Inflammatory macrophage treated with lipopolysaccharide for 1 hour (primary cell): ENCODE measurements at regions not wholly inside any gene's neighbourhood (a gene's known extent, or its start where the extent isn't known, plus 50 kb on each side); places are given as distances from the start of the nearest gene placed in this dataset.

Experiments
- DNase-seq, 2 donors: peaks; one replicate each; pipeline ENCODE4 v3.0.0-alpha.2; 2020 to 2022

DNA sequence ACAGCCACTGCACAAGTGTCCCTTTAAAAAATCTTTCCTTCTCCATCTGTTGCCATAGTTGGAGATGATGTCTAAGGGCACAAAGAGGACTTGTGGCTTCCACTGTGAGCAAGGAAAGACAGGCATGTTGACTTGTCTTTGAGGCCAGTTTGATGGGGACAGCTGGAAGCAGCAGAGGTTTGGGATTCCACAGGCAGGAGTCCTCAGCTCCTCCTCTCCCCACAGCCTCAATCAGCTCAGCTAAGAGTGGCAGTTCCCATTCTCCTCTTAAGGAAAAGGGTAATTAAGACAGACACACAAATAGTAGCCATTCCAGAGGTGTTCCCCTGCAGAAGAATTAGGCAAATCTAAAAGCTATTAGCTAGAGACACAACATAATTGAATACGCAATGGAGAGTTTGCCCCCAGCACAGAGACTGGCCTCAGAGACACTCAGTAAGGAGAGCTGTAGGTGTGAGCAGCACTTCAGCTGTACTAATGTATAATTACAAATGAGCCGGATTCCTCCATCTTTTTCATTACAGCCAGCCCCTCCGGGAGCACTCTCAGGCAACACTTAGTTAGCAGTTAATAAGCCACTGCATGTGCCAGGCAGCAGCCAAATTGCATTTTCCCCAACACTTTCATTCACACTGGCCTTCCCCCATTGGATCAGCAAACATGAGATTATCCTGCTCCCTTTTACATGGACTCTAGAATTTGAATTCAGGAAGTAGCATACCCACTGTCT, 434.0 kb downstream of the FOXO1 start:
- DNase-seq = no peak

DNA sequence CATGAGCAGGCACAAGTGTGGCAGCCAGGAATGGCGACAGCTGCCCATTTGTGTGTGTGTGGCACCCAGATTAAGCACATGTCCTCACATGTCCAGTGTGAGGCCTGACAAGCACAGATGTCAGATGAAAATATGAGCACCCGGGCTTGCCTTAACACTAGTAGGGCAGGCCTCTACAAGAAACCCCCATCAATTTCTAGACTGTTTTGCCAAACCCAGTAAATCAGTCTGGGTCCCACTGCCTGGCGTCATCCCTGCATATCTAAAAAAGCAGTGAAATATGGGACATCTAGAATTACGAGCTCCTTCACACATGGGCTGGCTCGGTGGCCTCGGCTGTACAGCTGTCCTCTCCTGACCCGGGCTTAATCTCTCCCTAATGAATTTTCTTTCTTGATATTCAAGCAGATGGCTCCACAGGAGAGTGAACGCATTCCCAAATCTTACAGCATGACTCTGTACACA, 432.7 kb downstream of the FOXO1 start:
- no peak for DNase-seq

DNA sequence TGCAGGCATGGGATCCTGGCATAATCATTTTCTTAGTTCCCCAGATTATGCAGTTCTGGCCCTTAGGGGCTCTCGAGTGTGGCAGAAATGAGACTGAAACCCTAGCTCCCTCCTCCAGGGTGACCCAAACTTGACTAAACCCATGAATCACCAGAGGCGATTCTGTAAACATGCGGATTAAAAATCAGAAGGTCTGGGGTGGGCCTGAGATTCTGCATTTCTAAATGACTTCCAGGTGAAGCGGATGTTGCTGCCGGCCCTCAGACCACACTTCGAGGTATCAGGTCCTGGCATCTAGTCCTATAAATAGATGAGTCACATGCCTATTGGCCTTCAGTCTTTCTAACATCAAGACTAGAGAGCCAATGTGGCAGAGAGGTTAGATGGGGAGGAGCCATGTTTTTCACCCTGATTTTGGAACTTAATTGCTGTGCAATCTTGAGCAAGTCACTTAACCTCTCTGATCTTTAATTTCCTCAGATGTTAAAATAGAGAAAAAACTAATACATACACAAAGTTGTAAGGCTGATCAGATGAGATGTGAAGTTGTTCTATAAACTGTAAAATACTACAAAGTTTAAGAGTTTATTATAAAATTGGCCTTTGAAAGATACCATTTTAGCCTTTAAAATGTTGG, 431.2 kb downstream of the FOXO1 start:
- no peak for DNase-seq

DNA sequence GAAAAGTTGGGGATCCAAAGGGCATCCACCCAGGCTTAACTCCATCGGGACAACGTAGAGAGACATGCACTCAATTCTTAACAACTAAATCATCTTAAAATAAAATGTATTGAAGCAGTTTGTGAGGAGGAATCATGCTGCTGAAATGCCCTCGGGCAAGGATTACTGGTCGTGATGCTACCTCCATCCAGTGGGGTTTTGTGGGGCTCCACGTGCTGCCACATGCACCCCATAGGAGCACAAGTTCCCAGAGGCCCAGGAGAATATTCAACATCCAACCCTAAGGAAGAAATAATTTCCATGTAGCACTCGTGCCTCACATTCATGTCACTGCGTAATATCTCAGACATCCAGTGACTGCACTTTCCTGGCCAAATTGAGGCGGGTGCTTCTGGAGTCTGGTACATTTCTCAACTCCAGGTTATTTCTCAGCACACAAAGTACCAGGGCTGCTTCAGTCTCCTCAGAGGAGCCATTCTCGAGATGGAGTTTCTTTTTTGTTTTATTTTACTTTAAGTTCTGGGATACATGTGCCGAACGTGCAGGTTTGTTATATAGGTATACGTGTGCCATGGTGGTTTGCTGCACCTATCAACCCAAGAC, 429.8 kb downstream of the FOXO1 start:
- no peak for DNase-seq

DNA sequence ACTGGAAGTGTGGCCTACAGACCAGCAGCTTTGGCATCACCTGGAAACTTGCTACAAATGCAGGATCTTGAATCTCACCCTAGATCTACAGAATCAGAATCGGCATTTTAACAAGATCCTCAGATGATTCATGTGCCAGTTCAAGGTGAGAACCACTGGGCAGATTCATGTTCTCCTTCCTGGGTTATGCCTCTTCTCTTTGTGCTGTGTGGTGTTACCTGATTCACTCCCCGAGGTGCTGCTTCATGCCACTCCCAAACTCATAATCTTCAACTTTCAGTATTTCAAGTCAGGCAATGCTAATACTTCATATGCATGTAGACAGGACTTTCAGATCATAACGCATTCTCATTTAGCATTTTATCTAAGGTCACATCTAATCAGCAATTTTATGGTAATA, 427.7 kb downstream of the FOXO1 start:
- DNase-seq = no peak

DNA sequence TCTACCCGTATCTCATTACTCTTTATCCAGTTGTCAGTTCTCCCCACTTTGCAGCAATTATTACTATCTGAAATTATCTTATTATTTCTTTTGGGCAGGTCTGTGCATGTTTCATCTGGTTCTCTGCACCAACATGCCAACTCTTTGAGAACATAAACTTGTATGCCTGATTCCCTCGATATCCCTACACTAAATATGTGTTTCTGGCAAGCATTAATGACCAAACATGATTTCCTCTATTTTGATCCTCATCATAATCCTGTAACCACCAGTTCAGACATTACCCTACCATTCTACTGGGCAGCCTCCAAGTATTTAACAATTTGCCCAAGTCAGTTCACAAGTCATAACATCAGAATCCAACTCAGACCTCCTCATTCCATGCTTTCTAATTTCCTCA, 426.1 kb downstream of the FOXO1 start:
- no peak for DNase-seq

DNA sequence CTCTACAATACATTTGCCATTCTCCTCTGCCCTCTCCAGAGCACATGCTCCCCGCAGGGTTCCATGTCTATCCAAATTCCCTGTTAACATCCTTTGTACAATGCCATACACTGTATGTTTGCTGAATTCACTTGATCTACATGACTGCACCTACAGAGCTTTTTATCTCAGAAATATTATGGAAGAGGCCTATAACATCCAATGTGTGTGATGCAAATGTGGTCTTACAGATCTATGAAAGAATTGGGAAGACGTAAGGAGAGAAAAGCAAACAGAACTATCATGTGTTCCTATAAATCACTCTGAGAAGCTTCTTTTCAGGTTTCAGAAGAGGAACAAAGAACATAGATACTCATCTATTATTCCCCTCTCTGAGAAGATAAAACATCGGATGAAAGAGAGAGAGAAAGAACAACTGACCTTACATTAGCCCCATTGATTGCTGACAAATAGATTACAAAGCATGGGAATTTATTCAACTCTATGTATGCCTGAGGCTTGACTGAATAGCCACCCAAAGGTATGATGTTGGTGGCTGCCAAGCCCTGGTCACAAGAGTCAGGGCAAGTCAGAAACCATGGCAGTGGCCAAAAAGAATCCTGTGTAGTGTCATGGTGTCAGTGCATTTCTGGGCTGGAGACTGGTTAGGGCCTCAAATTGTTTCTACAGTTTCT, 425.2 kb downstream of the FOXO1 start:
- no peak for DNase-seq

DNA sequence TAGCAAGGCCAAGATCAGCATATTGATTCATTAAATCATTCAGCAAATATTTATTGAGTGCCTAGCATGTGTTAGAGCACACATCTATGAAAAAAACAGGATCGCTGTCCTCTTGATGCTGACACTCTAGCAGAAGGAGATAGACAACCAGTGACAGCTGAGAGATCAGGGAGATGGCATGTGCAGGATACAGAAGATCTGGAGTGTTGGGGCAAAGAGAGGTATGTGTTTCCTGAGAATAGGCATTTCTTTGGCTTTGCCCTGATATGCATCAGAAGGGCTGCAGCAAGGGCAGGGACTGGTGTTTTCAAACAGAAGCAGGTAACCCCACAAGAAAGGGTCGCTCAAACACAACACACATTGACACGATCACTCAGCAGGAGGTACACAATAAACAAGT, 423.4 kb downstream of the FOXO1 start:
- no peak for DNase-seq

DNA sequence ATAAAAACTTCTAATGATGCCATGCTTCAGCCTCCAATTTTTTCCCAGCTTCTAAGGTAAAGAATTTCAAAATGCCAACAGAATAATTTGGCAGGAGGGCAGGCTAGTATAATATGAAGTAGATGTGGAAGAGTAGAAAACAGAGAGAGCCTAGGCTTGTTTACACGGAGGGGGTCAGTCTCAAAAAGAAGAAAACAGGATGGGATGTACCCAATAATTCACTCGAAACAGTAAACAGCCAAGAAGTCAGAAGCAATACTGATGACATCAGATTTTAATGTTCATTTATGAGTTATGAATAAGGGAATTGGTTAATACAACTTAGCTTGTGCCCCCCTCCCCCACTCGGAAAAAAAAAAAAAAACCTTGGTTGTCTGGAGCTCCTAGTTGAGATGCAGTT, 422.5 kb downstream of the FOXO1 start:
- no peak for DNase-seq

DNA sequence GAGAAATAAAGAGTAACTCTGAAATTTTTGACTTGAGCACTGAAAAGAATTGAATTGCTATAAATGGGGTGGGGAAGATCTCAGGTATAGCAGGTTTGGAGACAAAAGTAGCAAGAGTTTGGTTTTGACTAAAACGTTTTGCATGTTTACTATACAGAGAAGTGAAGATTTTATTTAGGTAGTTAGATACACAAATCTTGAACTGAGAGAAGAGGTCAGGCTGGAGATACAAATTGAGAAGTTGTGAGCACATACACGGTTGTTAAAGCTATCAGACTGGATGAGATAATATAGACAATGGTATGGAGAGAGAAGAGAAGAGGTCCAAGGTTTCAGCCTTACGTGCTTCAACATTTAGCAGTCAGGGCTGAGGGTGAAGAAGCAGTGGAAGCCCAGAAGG, 420.9 kb downstream of the FOXO1 start:
- no peak for DNase-seq

DNA sequence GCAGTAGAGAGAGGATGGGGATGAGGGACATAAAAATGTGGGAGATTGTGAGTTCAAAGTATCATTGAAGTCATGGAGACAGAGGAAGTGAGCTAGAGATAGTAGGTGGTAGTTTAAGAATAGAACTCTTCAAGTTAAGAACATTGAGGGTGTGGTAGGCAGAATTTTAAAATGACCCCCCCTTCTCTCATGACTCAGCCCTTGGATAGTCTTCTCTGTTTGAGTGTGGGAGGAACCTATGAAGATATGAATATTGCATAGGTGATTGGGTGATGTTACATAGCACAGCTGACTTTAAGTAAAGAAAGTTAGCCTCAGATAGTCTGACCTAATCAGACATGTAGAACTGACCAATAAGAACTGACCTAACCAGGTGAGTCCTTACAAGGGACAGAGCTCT, 418.6 kb downstream of the FOXO1 start:
- peak in 1 of 2 donors; percentile 34 for DNase-seq

DNA sequence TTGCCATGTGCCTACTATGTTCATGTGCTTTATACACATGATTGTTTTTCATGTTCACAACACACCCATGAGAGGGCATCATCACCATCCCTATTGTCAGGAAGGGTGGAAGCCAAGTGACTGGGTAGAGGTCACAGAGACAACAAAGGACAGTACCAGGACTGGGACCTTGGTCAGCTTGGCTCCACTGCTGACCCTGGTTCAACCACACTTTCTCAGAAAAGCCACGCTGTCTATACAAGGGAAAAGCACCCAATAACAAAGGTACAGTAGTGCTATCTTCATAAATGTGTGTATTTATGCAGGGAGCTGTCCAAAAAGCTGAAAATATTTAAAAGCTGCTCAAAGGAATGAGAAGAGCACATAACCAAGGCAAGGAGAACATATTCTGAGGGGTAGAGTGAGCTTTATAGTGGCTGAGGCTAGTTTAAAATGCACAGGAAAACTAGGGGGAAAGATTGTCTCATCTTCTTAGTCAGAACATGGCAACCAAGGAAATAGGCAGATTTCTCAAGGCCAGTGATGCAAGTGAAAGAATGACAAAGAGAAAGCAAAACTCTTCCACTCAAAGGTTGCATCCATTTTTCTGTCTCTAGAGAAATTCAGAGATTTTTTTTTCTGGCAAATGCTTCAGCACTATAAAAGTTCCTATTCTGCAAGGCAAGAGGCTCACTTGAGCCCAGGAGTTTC, 415.0 kb downstream of the FOXO1 start:
- peak; percentile 41 to 53 for DNase-seq

DNA sequence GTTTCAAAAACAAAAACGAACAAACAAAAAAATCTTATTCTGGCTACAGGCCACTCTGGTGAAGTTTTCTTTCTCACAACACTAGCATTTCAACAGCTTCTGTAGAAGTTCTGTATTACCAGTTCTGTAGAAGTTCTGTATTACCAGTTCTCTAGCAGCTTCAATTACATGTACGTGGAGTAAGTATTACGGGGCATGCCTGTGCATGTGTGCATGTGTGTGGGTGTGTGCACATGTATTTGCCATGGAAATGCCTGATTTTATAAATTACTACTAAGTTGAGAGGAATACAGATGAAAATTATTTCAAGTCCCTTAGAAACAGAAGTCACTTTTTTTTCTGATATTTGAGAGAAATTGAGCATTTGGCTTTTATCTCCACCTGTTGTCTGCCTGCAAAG, 414.2 kb downstream of the FOXO1 start:
- no peak for DNase-seq

DNA sequence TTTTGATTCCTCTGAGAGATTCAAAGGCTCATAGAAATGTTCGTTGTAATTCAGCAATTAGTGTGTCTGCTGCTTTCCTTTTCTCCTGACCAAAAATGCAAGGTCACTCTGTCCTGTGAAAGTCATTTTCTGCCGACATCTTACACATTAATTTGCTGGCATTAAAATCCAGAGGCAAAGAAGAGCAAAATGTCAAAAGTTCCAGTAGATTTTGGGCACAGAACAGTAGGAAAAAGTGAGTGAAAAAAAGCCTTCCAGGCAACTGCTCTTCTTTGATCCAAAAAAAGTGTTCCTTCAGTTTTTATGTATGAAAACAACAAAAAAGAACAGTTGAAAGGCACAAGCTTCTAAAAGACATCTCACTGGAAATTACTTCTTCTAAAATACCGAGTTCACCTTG, 413.8 kb downstream of the FOXO1 start:
- no peak for DNase-seq

DNA sequence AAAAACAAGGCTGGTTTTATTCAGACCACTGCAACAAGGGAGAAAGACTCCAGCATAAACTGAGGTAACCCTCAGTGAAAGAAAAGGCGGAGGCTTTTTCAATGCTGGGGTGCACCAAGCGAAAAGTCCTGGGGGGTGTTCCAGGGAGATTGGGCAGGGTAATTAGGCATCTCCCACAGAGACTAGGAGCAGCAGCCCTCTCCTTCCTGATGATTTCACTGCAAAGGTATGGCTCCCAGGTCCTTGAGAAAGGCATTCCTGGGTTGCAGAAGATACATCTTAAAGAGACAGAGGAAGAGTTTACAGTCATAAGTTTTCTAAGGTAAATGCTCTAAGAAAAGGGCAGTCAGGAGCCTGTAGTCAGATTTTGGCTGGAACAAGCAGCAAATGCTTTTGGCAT, 412.0 kb downstream of the FOXO1 start:
- DNase-seq = no peak

DNA sequence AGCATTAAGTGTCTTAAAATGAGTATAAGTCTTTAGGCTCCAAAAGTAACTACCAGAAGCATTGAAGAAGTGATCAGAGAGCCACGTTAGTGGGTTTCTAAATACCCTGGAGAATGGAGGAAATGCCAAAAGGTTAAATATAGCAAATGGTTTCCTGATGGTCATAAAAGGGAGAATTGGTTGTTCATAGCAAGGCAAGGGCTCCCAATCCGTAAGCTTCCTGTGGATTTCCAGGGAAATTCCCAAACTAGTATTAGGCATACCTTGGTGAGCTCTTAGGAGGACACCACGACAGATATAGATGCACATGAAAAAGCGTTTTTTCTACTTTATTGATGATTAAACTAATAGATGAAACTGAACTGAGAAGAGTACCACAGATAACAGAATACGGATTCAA, 410.9 kb downstream of the FOXO1 start:
- no peak for DNase-seq

DNA sequence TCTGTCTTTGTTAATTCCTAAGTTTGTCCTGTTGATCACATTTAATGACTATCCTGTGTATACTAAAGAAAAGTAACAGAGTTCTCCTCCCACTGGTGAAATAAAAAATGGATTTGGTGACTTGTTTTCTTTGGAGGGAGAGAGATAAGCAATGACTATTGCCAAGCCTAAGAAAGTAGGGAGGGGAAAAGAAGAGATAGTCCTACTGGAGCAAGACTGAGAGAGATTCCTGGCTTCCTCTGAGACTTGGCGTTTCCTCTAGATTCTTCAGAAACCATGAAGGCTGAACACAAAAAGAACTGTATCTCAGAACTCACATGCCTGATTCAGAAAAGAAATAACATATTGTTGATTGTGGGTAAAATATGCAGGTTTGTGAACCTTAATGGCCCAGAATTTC, 406.5 kb downstream of the FOXO1 start:
- DNase-seq = no peak

DNA sequence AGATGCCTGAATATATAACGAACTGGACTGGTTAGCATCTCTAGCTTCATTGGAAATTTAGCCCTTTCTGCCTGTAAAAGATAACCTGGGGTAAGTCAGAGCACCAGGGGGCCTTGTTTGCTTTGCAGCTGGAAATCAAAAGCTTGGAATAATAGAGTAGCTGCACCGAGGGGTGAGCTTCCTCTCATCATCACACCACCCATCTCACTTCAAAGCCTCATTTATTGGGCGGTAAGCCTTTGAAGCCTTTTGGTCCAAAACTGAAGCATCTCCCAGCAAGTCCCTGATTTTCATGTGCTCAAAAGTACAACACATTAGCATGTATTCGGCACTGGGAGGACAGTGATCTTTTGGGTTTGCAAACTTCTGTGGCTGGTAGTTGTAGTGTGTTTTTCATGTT, 405.1 kb downstream of the FOXO1 start:
- no peak for DNase-seq

DNA sequence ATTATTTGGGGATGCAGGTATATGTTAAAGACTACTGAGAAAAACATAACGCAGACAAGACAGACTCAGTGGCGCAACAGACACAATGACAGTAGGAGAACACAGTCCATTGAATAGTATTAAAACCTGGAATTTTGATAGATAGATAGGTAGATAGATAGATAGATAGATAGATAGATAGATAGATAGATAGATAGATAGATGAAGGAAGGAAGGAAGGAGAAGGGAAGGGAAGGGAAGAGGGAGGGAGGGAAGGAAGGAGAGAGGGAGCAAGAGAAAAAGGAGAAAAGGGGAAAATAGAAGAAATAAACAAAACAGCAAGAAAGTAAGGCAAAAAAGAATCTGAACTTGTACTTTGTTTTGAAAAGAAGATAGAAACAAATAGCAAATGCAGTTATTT, 404.5 kb downstream of the FOXO1 start:
- no peak for DNase-seq

DNA sequence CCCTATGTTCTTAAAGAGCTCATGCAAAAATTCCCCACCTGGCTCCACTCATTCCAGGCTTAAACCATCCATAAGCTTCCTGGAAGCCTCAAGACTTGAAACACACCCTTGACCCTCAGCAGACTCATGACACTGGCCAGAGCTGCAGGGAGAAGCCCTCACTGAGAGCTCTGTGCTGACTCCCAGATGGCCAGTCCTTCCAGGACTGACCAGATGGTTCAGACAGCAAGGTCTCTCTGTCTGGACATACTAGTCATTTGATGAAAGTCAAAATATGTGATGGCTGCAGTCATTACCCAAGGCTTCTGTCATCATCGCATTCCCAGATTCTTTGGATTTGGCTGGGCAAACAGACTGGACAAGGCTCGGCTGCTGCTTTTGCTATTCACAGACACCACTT, 397.4 kb downstream of the FOXO1 start:
- DNase-seq = no peak

DNA sequence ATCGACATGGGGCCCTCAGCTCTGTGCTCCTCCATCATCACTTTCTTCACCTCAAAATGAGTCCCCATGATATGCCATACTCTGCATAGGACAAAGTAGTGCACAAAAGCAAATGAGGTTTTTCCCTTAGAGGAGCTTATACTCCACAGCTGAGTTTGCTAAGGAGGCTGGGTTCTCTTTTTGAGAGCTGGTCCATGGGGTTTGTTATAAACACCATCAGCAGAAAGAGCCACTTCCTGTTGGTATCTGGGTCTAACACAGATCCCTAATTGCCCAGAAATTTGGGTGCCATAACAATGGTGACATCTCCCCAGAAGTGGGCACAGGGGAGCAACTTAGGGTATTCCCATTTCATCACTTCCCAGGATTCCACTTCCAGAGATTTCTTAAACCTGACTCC, 395.7 kb downstream of the FOXO1 start:
- no peak for DNase-seq

DNA sequence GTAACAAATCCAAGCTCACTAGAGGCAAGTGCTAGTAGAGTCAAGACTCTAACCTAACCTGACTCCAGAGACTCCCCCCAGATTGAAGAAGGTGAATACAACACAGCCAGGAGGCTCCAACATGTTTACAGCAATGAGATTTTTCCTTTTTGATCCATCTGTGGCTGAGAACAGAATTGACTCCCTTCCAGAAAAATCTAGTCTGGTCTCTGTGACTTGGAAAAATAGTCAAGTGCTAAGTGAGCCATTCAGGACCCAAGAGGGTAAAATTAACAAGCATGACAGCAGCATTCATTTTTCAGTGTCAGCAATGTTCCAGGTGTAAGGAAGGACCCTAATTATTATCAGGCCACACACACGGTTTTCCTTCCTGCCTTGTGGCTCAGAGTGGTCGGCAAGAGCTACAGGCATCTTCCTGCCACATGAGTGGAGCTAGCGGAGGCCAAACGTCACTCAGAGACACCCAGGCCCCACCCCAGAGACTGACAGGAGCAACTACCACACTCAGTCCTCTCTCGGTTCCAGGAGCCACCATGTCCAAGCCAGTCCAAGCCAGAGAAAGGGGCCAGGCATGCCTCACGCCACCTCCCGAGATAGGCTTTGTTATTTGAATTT, 395.1 kb downstream of the FOXO1 start:
- no peak for DNase-seq
